IPS-18a (cell line): ENCODE measurements at regions not wholly inside any gene's neighbourhood (a gene's known extent, or its start where the extent isn't known, plus 50 kb on each side); places are given as distances from the start of the nearest gene placed in this dataset.

Source experiments
- H3K27ac ChIP-seq: one replicate; pipeline ENCODE4 v1.5.1; 2013; ENCODE audit warnings: low read length
- H3K27me3 ChIP-seq: one replicate; pipeline ENCODE4 v1.6.1; 2013; ENCODE audit warnings: mild to moderate bottlenecking, low read length; ENCODE audit not compliant: control insufficient read depth, insufficient read depth
- H3K36me3 ChIP-seq: one replicate; pipeline ENCODE4 v1.6.1; 2013; ENCODE audit warnings: low read depth, low read length; ENCODE audit not compliant: control insufficient read depth
- H3K4me1 ChIP-seq: one replicate; pipeline ENCODE4 v1.6.1; 2013; ENCODE audit warnings: low read depth, low read length; ENCODE audit not compliant: control insufficient read depth
- H3K4me3 ChIP-seq: one replicate; pipeline ENCODE4 v1.5.1; 2013; ENCODE audit warnings: low read length
- H3K9ac ChIP-seq: one replicate; pipeline ENCODE4 v1.6.1; 2013; ENCODE audit warnings: mild to moderate bottlenecking, low read length, moderate library complexity
- H3K9me3 ChIP-seq: one replicate; pipeline ENCODE4 v1.6.1; 2013; ENCODE audit warnings: low read depth, low read length; ENCODE audit not compliant: control insufficient read depth

DNA sequence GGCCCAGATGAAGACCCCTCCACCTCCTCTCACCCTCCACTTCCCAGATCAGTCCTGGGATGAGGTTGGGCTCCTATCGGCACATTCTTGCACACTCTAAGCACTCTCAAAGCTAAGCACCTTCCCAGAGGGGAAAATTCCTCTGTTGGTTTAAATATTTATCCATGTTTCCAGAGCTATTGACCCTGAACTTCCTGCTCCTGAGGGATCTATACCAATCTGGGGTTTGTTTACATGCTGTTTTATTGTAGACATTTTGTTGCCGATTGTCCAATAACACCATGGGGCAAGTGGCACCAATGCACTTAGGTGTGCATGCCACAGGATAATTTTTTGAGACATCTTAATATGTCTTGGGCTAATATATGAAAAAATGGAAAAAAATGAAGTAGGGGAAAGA, 476.2 kb downstream of the SLC4A3 start:
- Histone ChIP-seq H3K9ac (no peak overlapping the region), H3K4me1 (no peaks in the 10 kb centered on the region), H3K27ac (no peak overlapping the region), H3K27me3 (no peaks in the 10 kb centered on the region), H3K36me3 (no peaks in the 10 kb centered on the region), H3K9me3 (no peaks in the 10 kb centered on the region), H3K4me3 (no peak overlapping the region)

DNA sequence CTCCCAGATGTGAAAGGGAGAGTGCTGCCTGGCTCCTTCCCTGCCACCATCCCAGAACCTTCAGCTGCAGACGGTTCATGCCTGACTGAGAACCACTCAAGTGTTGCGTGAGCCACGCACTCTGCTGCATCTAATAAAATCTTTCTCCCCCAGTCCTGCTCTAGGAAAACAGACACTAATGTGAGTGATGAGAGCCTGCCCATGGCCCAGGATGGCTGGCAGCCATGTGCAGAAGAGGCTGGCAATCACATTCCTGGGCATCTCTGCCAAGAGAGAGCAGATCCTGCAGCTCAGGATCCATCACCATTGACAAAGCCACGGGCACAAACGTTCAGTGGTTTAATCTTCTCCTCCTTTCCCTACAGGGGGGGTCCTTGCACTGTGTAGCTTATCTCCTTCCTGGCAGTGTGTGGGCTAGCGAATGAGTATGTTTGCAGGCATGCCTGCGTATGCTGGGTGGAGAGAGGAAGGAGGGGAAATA, 477.5 kb downstream of the SLC4A3 start:
- H3K9me3 ChIP-seq, result no peaks in the 10 kb centered on the region
- H3K27me3 ChIP-seq, result no peaks in the 10 kb centered on the region
- H3K9ac ChIP-seq, result no peak overlapping the region
- H3K27ac ChIP-seq, result no peak overlapping the region
- no peak overlapping the region for H3K4me3 ChIP-seq
- H3K36me3 ChIP-seq, result no peaks in the 10 kb centered on the region
- H3K4me1 ChIP-seq, result no peaks in the 10 kb centered on the region

DNA sequence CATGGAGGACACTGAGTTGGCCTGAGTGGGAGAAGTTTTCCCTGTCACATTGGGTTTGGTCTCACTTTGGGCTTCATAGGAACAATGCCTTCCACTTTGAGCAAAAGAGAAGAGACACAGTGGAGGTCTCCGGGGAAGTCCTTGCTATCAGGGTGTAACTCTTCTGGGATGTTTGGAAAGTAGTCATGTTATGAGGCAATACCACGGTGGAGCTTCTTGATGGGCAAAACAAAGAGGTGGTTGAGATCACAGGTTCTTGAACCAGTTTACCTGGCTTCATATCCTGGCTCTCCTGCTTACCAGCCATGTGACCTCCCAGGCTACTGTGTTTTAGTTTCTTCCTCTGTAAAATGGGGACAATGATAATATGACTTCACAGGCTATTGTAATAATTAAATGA, 478.6 kb downstream of the SLC4A3 start:
- Histone ChIP-seq H3K4me1 (no peaks in the 10 kb centered on the region), H3K27ac (no peak overlapping the region), H3K36me3 (no peaks in the 10 kb centered on the region), H3K9me3 (no peaks in the 10 kb centered on the region), H3K9ac (no peak overlapping the region), H3K27me3 (no peaks in the 10 kb centered on the region), H3K4me3 (no peak overlapping the region)

DNA sequence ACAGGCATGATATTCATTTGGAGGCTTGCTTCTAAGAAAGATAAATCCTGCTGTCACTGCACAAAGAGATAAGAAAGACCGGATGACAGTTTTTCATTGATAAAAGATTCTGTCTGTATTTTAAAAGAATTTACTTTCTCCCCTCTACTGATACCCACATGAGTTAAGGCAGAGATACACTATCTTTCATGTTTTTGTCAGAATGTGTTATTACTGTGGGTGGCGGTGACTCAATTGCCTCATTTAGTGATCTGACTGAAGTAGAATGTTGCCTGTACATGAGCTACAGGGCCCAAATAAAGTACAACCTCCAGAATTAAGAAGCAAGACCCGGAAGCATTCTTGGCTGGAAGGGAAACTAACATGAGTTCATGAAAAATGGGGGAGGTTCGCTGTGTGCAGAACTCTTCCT, 480.0 kb downstream of the SLC4A3 start:
- H3K9me3 ChIP-seq, result no peaks in the 10 kb centered on the region
- no peaks in the 10 kb centered on the region for H3K27me3 ChIP-seq
- no peaks in the 10 kb centered on the region for H3K4me1 ChIP-seq
- H3K9ac ChIP-seq, result no peak overlapping the region
- H3K27ac ChIP-seq, result no peak overlapping the region
- no peak overlapping the region for H3K4me3 ChIP-seq
- H3K36me3 ChIP-seq, result no peaks in the 10 kb centered on the region

DNA sequence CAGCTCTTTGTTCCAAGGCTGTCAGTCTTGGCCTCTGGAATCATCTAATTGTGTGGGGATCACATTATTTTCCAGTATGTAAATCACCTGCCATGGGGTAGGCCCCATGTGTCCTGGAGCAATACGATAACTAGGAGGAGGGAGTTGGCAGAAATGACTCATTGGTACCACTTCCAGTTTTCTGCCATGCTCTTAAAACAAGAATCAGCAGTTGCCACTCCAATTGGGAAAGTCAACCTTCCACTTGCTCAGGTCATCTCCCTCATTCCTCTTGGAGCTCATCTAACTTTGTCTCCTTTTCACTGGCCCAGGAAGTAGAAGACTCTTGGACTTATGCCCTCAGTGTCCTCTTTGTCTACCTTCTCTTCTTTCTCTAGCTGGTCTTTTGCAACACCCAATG, 487.0 kb downstream of the SLC4A3 start:
- Histone ChIP-seq H3K9ac (no peak overlapping the region), H3K9me3 (no peaks in the 10 kb centered on the region), H3K36me3 (no peaks in the 10 kb centered on the region), H3K27me3 (no peaks in the 10 kb centered on the region), H3K4me3 (no peak overlapping the region), H3K4me1 (no peaks in the 10 kb centered on the region), H3K27ac (no peak overlapping the region)

DNA sequence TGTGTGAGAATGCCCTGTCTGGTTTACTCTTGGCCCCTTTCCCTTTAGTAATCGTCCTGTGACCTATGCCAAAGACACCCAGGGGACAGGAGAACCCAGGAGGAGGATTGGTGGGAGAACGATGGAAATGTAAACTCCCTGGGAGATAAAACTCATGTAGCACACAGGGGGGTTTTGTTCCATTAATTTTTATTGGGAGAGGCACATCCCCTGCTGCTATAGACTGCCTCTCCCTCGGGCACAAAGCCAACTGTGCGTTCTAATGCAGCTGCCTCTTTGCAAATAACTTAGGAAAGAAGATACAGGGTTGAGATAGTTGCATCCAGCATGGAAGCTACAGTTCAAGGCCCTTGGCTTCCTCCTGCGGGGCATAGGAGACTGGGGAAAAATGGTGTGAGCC, 489.6 kb downstream of the SLC4A3 start:
- Histone ChIP-seq H3K9me3 (no peaks in the 10 kb centered on the region), H3K4me3 (no peak overlapping the region), H3K4me1 (no peaks in the 10 kb centered on the region), H3K27me3 (no peaks in the 10 kb centered on the region), H3K27ac (no peak overlapping the region), H3K36me3 (no peaks in the 10 kb centered on the region), H3K9ac (no peak overlapping the region)

DNA sequence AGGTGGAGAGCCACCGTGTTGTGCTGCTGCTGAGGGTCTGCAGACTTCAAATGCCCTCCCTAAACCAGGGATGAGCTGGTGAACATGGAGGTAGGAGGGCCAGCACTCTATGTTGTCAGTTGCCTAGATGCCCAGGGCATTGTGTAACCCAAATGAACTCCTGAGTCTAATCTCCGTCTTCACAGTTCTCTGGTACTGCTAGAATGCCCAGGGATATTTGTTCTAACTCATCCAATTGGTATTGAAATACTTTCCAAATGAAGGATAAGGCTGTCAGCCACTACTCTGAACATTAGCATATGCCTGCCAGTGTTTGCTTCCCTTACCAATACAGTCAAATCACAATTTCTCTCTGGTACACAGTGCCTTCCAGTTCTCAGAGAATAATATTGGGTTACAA, 492.6 kb downstream of the SLC4A3 start:
- no peaks in the 10 kb centered on the region for H3K36me3 ChIP-seq
- no peaks in the 10 kb centered on the region for H3K9me3 ChIP-seq
- no peaks in the 10 kb centered on the region for H3K27me3 ChIP-seq
- no peak overlapping the region for H3K9ac ChIP-seq
- H3K4me1 ChIP-seq, result no peaks in the 10 kb centered on the region
- H3K4me3 ChIP-seq, result no peak overlapping the region
- H3K27ac ChIP-seq, result no peak overlapping the region

DNA sequence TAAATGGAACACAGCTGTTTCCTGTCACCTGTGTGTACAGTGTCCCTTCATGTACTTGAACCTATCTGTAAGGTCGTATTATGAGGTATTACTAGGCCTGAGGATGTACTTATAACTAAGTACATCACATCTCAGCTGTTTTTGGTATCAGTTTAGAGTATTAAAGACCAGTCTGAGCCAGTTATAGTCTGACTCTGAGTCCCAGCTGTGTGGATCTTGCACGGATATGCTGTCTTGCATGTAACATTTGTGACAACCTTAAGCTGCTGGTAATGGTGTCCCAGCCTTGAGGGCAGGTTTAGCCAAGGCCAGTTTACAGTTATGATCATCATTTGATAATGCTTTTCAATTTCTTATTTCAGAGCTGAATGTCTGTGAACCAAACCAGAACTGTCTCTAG, 496.3 kb downstream of the SLC4A3 start:
- Histone ChIP-seq H3K4me3 (no peak overlapping the region), H3K9me3 (no peaks in the 10 kb centered on the region), H3K9ac (no peak overlapping the region), H3K36me3 (no peaks in the 10 kb centered on the region), H3K27me3 (no peaks in the 10 kb centered on the region), H3K4me1 (no peaks in the 10 kb centered on the region), H3K27ac (no peak overlapping the region)

DNA sequence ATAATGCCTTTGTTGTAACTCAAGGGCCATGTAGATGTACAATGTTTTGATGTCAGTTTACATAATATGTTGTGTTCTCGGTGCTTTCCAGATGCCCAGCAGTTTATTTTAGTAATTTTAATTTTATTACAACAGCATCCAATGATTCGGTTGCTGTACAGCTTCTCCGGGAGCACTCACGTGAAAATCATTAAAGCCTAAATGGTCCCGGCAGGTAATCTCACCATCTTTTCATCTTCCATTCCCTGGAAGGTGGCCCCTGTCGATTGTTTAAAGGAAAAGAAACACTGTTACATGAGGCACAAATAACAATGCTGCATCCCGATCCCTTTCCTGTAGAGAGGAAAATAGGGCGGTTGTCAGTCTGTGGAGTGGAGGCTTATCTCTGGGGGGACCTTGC, 498.1 kb downstream of the SLC4A3 start:
- Histone ChIP-seq H3K9me3 (no peaks in the 10 kb centered on the region), H3K9ac (no peak overlapping the region), H3K4me3 (no peak overlapping the region), H3K36me3 (no peaks in the 10 kb centered on the region), H3K4me1 (no peaks in the 10 kb centered on the region), H3K27ac (no peak overlapping the region), H3K27me3 (no peaks in the 10 kb centered on the region)

DNA sequence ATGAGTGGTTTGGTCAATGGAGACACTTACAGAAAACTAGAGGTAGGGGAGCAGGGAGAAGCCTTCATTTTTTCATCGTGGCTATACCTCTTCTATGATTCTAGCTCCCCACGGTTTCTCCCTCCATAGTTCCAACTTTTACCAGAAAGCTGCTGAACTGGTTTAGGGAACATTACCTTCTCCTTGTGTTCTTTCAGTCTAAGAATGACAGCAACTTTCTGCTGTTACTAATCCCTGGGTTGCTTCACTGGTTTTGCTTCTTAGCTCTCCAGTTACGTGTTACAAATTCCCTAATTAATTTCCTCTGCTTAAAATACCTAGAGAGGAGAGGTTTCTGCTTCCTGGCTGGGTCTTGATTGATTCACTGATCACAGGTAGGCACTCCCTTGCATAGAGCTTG, 499.9 kb downstream of the SLC4A3 start:
- Histone ChIP-seq H3K4me1 (no peaks in the 10 kb centered on the region), H3K36me3 (no peaks in the 10 kb centered on the region), H3K9ac (no peak overlapping the region), H3K4me3 (no peak overlapping the region), H3K27me3 (no peaks in the 10 kb centered on the region), H3K27ac (no peak overlapping the region), H3K9me3 (no peaks in the 10 kb centered on the region)

DNA sequence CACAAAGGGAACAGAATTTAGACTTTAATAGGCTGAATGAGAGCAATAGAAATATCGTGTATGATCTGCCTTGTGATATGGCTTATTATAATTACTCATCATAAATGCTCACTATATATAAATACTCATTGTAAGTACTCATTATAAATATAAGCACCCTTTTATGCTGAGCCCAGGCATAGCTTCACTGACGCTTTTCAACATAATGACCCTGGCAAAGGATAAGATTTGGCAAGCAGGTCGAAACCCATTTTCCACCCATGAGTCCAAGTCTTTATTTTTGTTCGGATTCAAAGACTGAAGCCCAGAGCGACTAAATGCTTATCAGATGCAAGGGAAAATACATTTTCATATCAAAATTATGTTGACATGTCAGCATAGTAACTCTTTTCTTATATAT, 500.4 kb downstream of the SLC4A3 start:
- no peaks in the 10 kb centered on the region for H3K27me3 ChIP-seq
- H3K9me3 ChIP-seq, result no peaks in the 10 kb centered on the region
- no peak overlapping the region for H3K4me3 ChIP-seq
- H3K36me3 ChIP-seq, result no peaks in the 10 kb centered on the region
- no peaks in the 10 kb centered on the region for H3K4me1 ChIP-seq
- no peak overlapping the region for H3K9ac ChIP-seq
- H3K27ac ChIP-seq, result no peak overlapping the region

DNA sequence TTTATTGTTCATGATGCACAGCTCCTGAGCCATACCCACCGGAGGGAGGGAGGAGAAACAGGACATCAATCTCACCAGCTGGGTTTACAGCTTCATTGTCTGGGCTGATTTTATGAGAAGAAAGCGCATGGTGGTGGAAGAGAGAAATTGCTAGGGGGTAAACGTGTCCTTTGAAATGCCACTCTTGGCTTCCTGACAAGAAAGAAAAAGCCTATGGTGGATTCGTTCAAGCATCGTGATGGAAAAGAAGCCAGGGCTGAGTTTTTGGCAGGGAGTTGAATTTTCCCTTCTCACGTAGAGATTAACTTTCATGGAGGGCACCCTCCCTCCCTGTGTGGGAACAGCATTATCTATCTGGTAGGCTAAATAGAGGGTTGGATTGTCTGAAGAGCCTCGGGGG, 502.0 kb downstream of the SLC4A3 start:
- H3K9ac ChIP-seq, result no peak overlapping the region
- H3K4me3 ChIP-seq, result no peak overlapping the region
- H3K9me3 ChIP-seq, result no peaks in the 10 kb centered on the region
- no peak overlapping the region for H3K27ac ChIP-seq
- no peaks in the 10 kb centered on the region for H3K4me1 ChIP-seq
- no peaks in the 10 kb centered on the region for H3K36me3 ChIP-seq
- no peaks in the 10 kb centered on the region for H3K27me3 ChIP-seq
